SK-MEL-5 (cell line): ENCODE measurements at regions not wholly inside any gene's neighbourhood (a gene's known extent, or its start where the extent isn't known, plus 50 kb on each side); places are given as distances from the start of the nearest gene placed in this dataset.
"Not testable (repeated sequence)": the region's sequence is repeated elsewhere in the genome, so short reads cannot be mapped to it uniquely, and the experiment has no call there.

Experiments used
- DNase-seq: peaks from one replicate; pipeline ENCODE4 v3.0.0-alpha.2; 2016; ENCODE audit warnings: low read depth, low spot score
- in situ Hi-C: cut with HindIII; loops from 2 replicates; pipeline ENCODE4 v1.10.0; 2016; ENCODE audit warnings: low sequenced_read_pairs, high pct_unique_total_duplicates, low pct_unique_long_range_greater_than_20kb
- small RNA-seq, 2 experiments: library from RNA; depleted of rRNA; stranded (forward); fragments of <200 nt; gene quantifications; one replicate each; pipeline ENCODE3, GENCODE V24; 2014

DNA sequence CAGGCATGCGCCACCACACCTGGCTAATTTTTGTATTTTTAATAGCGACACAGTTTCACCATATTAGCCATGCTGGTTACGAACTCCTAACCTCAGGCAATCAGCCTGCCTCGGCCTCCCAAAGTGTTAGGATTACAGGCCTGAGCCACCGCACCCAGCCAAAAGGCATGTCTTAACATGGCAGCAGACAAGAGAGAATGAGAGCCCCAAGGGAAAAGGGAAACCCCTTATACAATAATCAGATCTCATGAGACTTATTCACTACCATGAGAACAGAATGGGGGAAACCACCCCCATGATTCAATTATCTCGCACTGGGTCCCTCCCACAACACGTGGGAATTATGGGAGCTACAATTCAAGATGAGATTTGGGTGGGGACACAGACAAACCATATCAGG lies 65.9 kb upstream of the ELK3 start:
- DNase-seq, in situ Hi-C loops: not testable (repeated sequence)

DNA sequence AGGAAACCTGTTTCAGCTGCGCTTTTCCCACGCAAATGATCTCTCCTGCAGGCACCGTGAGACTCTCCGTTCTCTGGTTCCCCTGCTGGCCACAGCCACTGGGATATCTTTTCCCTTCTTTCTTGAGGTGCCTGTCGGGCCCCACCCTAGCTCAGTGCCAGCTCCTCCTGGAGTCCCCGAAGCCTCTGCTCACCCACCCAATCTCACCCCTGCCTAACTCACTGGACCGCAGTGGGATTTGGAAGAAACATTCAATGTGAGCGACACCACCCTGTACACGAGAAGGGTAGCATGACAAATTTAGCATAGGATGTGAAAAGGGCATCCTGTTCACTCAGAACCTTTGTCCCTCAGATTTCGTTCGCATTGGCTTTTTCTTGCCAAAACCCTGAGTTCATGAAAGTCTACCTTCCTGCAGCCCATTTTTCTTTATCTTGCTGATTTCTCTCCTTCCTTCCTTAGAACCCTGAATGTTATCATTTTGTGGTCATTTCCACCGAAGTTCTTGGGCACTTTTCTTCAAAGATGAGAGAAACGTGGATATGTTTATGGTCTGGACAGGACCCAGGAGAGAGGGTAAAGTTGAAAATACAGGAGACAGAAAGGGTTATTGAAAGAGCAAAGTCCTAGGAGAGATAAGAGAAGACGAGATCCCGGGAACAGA lies 63.6 kb upstream of the ELK3 start:
- no peak for DNase-seq
- in situ Hi-C loops: no loop called here

DNA sequence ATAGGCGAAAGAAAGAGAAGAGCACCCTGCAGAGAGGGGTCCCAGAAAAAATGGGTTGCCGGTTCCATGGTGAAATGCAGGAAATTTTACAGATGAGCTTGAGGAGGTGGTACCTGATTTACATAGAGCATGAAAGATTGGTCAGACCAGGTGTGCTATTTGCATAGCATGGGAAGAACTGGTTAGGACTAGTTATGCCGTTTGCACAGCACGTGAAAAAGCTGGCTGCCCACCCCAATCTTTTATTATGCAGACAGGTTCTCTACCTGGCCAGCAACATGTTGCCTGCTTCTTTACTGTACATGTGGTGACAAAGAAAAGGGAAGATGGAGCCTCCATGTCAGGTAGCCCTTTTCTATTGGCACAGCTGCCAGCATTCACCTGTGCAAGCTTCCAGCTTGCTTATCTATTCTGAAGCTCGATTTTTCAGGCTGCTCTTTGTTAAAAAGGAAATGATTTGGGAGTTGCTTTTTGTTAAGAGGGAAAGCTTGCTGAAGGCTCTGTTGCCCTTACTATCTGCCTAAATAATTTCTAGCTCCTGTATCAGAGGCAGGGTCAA lies 62.9 kb upstream of the ELK3 start:
- in situ Hi-C loops: no loop called here

DNA sequence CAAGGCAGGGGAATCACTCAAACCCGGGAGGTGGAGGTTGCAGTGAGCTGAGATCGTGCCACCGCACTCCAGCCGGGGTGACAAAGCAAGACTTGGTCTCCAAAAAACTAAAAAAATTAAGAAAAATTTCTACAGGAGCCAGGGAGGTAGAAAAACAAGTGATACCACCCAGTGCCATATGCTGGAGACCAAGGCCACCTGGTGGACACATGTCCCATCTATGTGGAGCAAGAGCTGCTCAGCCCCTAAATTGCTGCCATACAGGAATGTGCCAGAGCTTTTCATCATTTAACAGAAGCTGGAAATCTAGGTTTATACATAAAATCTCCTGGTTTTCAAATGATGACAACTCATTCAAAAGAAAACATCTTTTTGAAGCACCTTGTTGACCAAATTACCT lies 61.4 kb upstream of the ELK3 start:
- in situ Hi-C loops: no loop called here

More for the DNA sequence above, 62.9 kb upstream of the ELK3 start:
- DNase-seq: no peak

DNA sequence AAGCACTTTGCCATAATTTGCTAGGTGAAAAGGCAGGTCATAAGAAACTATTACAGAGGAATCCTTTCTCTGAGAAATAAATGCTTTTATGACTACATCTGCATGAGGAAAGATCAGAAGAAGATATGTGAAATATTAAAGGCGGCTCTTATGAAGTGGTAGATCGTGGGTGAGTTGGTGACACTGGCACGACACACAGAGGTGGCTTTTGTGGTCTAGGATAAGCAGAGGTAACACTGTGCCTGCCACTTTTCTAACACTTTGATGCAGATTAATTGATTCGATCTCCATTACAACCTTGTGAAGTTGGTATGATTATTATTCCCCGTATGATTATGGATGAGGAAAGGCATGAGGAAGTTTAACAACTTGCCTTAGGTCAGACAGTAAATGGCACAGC lies 60.0 kb upstream of the ELK3 start:
- in situ Hi-C loops: no loop called here
- DNase-seq: no peak

More for the DNA sequence above, 61.4 kb upstream of the ELK3 start:
- peak; percentile 21 for DNase-seq

DNA sequence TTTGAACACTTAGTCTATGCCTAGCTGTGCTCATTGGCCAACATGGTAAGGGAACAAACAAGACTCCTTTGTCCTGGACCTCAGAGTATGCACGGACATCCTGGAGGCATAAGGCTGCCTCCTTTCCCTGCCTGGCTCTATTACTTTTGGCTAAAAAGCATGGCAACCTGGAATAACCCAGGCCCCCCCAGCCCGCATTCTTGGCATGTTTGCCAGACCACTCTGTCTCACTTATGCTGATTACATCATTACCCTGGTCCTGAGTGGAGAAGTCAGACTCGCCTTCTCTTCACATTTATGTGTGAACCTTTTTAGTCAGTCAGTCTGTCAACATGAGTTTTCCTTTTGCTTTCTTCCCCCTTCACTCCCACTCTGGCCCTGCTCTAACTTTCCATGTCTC lies 58.0 kb upstream of the ELK3 start:
- in situ Hi-C loops: no loop called here
- peak; percentile 83 for DNase-seq

DNA sequence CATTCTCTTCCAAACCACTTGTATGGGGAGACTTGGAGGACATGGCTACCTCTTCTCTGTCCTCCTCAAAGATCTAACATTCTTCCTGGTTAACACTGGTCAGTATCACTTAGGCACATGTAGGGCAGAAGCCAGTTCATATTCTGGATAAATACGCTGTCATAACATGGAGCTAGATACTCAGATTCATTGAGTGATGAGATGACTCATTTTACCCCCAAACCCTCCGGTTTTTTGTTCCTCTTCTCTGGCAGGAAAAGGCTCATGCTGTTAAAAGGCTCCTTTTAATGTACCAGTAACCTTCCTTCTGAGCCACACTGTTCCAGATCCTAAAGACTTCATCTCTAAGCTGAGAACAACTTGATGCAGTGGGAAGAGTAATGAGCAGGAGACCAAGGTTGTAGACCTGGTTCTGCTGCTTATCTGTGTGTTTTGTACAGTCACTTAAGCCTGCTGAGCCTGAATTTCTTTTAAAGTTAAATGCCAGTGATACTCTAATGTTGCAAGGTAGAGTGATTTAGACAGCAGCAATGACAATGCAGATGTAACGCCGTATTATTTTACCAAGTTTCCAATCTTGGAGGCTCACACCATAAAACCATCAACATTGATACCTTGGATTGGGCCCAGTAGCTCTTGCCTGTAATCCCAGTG lies 57.3 kb upstream of the ELK3 start:
- in situ Hi-C loops: no loop called here
- no peak for DNase-seq

DNA sequence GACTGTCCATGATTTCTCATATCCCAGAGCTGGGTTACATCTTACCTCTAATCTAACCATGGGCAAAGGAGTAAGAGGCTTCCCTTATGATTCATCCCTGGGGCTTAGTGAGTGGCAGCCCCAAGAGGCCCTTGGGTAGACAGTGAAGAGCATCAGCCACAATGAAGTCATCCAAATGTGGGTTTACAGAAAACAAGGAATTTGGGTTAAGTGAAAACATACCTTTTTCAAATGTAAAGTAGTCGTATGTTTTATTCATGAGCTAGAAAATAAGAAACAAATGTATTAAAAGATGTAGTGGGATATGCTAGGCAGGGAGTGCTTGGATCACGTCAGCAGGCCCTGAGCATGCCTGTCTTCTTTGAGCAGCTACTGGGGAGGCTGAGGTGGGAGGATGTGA lies 54.0 kb upstream of the ELK3 start:
- no peak for DNase-seq
- in situ Hi-C loops: no loop called here

DNA sequence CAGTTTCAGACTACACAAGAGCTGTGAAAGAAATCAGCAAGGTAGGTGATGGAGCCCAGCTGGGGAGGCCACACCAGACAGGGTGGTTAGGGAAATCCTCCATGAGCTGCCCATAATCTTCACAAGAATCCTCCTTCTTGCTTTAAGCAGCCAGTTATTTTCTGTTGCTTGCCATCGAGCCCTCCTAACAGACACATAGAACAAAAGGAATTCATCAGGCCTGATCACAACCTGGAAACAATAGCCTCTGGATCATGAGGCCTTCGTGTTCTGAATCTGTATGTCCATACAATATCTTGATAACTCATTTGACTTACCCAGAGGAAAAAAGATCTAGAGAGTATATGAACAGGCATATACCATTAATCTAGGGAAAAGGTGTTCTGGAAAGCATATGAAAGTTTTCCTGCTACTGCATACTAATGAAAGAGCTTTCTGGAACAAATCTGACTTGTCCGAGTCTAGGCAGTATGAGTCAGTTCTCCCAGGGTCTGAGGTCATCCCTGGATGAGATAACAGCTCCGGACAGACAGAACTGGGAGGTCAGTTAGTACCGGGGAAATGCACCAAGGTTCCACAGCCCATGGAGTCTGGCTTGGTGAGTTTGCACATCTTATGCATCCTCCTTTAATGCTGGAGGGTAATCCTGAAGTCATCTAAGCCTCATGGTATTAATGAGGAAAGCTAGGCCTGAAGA lies 52.8 kb upstream of the ELK3 start:
- in situ Hi-C loops: no loop called here
- DNase-seq: no peak

DNA sequence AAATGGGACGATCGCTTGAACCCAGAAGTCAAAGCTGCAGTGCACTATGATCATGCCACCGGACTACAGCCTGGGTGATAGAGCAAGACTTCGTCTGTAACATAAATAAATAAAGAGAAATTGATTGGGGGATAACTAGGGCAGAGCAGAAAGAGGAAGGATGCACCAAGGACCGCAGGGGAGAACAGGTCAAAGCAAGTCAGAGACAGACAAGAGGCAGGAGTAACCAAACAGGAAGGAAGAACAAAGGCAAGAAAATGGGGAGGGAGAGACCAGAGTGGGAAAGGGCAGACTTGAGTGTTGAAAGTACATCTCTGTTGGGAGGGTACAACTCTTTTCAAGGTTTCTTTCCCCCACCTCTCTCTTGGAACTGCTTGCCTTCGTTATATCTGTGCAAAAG lies 50.8 kb upstream of the ELK3 start:
- DNase-seq: no peak
- in situ Hi-C loops: no loop called here

DNA sequence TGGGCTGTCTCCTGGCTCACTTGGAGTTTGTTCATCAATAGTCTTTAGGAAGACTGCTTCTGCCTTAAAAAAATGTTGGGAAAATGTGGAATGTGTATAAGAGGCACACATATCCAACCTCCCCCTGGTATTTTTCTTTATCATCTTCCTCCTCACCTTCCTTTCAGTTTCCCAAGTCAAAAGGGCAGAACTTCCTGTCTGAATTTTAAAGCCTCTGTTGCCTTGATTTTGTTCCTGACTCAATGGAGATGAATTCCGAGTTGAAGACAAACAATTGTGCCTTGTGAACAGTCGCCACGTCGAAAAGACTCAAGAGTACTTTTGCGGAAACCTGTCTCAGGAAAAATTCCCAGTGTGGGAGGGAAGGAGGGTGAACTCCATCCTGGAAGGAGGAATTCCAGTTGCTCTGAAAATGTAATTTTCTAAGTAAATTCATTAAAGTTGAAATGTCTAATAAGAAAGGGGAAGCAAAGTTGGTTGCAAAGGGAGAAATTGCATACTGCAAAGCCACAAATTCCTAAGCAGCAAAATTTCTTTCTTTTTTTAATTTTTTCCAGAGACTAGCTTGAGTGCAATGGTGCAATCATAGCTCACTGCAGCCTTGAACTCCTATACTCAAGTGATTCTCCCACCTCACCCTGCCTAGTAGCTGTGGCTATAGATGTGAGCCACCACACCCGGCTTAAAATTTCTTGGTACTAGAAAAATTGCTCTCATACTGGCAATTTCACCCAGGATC lies 50.2 kb upstream of the ELK3 start:
- in situ Hi-C loops: no loop called here

More for the DNA sequence above, 50.2 kb upstream of the ELK3 start:
- no peak for DNase-seq

Small RNA genes in the stretch of these regions (small RNA-seq; reads per million reads assigned to genes)
- 0 reads per million in 2 experiments for gene RN7SL88P
